ENCODE measurements at regions not wholly inside any gene's neighbourhood (a gene's known extent, or its start where the extent isn't known, plus 50 kb on each side); places are given as distances from the start of the nearest gene placed in this dataset.

DNA sequence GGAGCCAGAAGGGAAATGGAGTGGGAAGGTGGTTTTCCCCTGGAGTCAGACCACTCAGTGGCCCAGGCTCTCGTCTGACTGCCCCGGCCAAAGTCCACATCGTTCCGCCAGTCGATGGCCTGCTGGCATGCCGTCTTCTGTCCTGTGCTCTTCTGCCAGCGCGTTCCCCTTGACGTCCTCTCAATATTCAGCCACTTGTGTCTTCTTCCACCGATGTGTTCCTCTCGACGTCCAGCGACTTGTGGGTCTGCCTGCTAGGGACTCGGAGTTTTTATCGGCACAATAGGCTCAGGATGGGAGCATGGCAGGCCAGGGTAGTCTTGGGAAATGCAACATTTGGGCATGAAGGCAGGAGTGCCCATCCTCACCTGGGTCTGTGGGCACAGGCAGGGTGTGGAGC is 542.5 kb upstream of the LMCD1 start:
- TF ChIP-seq POLR2A (IDR thresholded peaks at IDR 0.05) (no peak), CTCF (IDR thresholded peaks at IDR 0.05) (no peak), POLR2AphosphoS5 (IDR thresholded peaks at IDR 0.05) (no peak)
